H1 (cell line): ENCODE measurements at regions not wholly inside any gene's neighbourhood (a gene's known extent, or its start where the extent isn't known, plus 50 kb on each side); places are given as distances from the start of the nearest gene placed in this dataset.

Source experiments
- CTCF ChIA-PET: fragments of 300-600 bp; sonication (Branson Sonifier 250); formaldehyde crosslinking; loops from one replicate; lab custom pipeline; 2021; ENCODE audit not compliant: partially characterized antibody; lab: Charles Lee
- POLR2A ChIA-PET: fragments of 300-600 bp; sonication (Branson Sonifier 250); formaldehyde crosslinking; loops from one replicate; lab custom pipeline; 2021; ENCODE audit warnings: inconsistent platforms; ENCODE audit not compliant: partially characterized antibody; lab: Charles Lee
- DNase-seq, 2 experiments: peaks; one replicate each; pipeline versions ENCODE4 v3.0.0 to v3.0.0-alpha.2; 2010 to 2022; ENCODE audit warnings: low spot score in 2 of 2, low read depth in 1 of 2, mixed read lengths in 1 of 2
- FAIRE-seq: peaks from 2 replicates; lab custom pipeline; 2011; peaks lifted over from hg19 to GRCh38; lab: Jason Lieb, UNC
- H2AFZ ChIP-seq: 2 replicates; pipeline ENCODE4 v1.8.1; 2012; ENCODE audit warnings: low read length, inconsistent platforms
- H2AK5ac ChIP-seq: 2 replicates; pipeline ENCODE4 v1.6.1; 2013; ENCODE audit warnings: low read depth, low read length
- H2BK120ac ChIP-seq: replicated peaks from 2 replicates; pipeline ENCODE3; 2013; ENCODE audit warnings: low read depth, low read length, inconsistent platforms
- H2BK12ac ChIP-seq: 2 replicates; pipeline ENCODE4 v1.6.1; 2013; ENCODE audit warnings: low read depth, low read length
- H2BK15ac ChIP-seq: 2 replicates; pipeline ENCODE4 v1.6.1; 2013; ENCODE audit warnings: low read length
- H2BK20ac ChIP-seq: 2 replicates; pipeline ENCODE4 v1.6.1; 2013; ENCODE audit warnings: low read length
- H2BK5ac ChIP-seq: 2 replicates; pipeline ENCODE4 v1.6.1; 2013; ENCODE audit warnings: low read depth, low read length
- H3K14ac ChIP-seq: 2 replicates; pipeline ENCODE4 v1.6.1; 2013; ENCODE audit warnings: inconsistent platforms; ENCODE audit not compliant: insufficient read length
- H3K18ac ChIP-seq: 2 replicates; pipeline ENCODE4 v1.6.1; 2013; ENCODE audit warnings: low read length; ENCODE audit errors: extremely low read depth
- H3K23ac ChIP-seq: 2 replicates; pipeline ENCODE4 v1.6.1; 2013; ENCODE audit warnings: inconsistent platforms; ENCODE audit not compliant: insufficient read length
- H3K23me2 ChIP-seq: 2 replicates; pipeline ENCODE4 v1.6.1; 2013; ENCODE audit warnings: low read depth, low read length
- H3K27ac ChIP-seq: 2 replicates; pipeline ENCODE4 v1.6.1; 2011; ENCODE audit warnings: low read depth, low read length, inconsistent platforms
- H3K27me3 ChIP-seq, 4 experiments: replicated peaks in 1 of 4; 1 replicate in 1 of 4; 2 replicates in 3 of 4; pipeline versions ENCODE4 v1.6.1 to v1.8.1; 2011 to 2013; ENCODE audit warnings: low read length in 3 of 4, mild to moderate bottlenecking in 3 of 4, inconsistent platforms in 2 of 4, mixed read lengths in 2 of 4, moderate library complexity in 1 of 4; ENCODE audit not compliant: control insufficient read depth in 3 of 4, insufficient read depth in 3 of 4; ENCODE audit errors: extremely low read depth in 1 of 4
- H3K36me3 ChIP-seq, 4 experiments: 2 replicates each; pipeline versions ENCODE4 v1.6.1 to v1.8.1; 2011 to 2013; ENCODE audit warnings: mild to moderate bottlenecking in 4 of 4, low read length in 3 of 4, moderate library complexity in 2 of 4, control low read depth in 1 of 4, inconsistent platforms in 1 of 4; ENCODE audit not compliant: insufficient read depth in 4 of 4, control insufficient read depth in 2 of 4
- H3K4ac ChIP-seq: replicated peaks from 2 replicates; pipeline ENCODE3; 2013; ENCODE audit warnings: low read length, low read depth, mixed read lengths, inconsistent platforms; ENCODE audit not compliant: insufficient read length
- H3K4me1 ChIP-seq, 4 experiments: replicated peaks in 1 of 4; 1 replicate in 1 of 4; 2 replicates in 3 of 4; pipeline versions ENCODE4 v1.6.1 to v1.8.1; 2011 to 2013; ENCODE audit warnings: low read length in 3 of 4, inconsistent platforms in 2 of 4, mixed read lengths in 1 of 4; ENCODE audit not compliant: insufficient read depth in 4 of 4, control insufficient read depth in 3 of 4
- H3K4me2 ChIP-seq, 2 experiments: 2 replicates each; pipeline versions ENCODE4 v1.6.1 to v1.8.1; 2011 to 2013; ENCODE audit warnings: low read depth in 2 of 2, low read length in 2 of 2, control low read depth in 1 of 2, inconsistent platforms in 1 of 2, mild to moderate bottlenecking in 1 of 2; ENCODE audit not compliant: insufficient read depth in 1 of 2
- H3K4me3 ChIP-seq, 4 experiments: fragments of 200-600, 300-600 bp in 1 of 4; sonication (generic), shearing (Covaris generic), sonication (Bioruptor Twin) in 1 of 4; 2 replicates each; pipeline versions ENCODE4 v1.5.1 to v1.8.1; 2011 to 2016; ENCODE audit warnings: low read length in 4 of 4, low read depth in 3 of 4, control low read depth in 2 of 4, inconsistent platforms in 2 of 4, mild to moderate bottlenecking in 2 of 4, mixed read lengths in 1 of 4, moderate library complexity in 1 of 4; ENCODE audit not compliant: insufficient read depth in 2 of 4; ENCODE audit errors: extremely low read depth in 1 of 4
- H3K56ac ChIP-seq: replicated peaks from 2 replicates; pipeline ENCODE3; 2013; ENCODE audit warnings: low read depth, mild to moderate bottlenecking, mixed read lengths, low read length, inconsistent platforms; ENCODE audit not compliant: insufficient read length
- H3K79me1 ChIP-seq: 2 replicates; pipeline ENCODE4 v1.6.1; 2013; ENCODE audit warnings: low read depth, low read length, control low read depth
- H3K79me2 ChIP-seq, 2 experiments: 2 replicates each; pipeline versions ENCODE4 v1.6.1 to v1.8.1; 2012 to 2013; ENCODE audit warnings: low read length in 2 of 2, mild to moderate bottlenecking in 2 of 2, inconsistent platforms in 1 of 2; ENCODE audit not compliant: insufficient read depth in 2 of 2, control insufficient read depth in 1 of 2
- H3K9ac ChIP-seq, 4 experiments: replicated peaks in 1 of 4; 1 replicate in 1 of 4; 2 replicates in 3 of 4; pipeline versions ENCODE4 v1.6.1 to v1.8.1; 2011 to 2013; ENCODE audit warnings: low read depth in 3 of 4, low read length in 3 of 4, control low read depth in 2 of 4, mild to moderate bottlenecking in 2 of 4, moderate library complexity in 2 of 4, inconsistent platforms in 1 of 4; ENCODE audit errors: extremely low read depth in 1 of 4
- H3K9me3 ChIP-seq, 2 experiments: 2 replicates each; pipeline versions ENCODE4 v1.6.1 to v1.8.1; 2012 to 2013; ENCODE audit warnings: mild to moderate bottlenecking in 2 of 2, moderate library complexity in 2 of 2, control low read depth in 1 of 2, inconsistent platforms in 1 of 2, low read depth in 1 of 2, low read length in 1 of 2, mixed read lengths in 1 of 2; ENCODE audit not compliant: insufficient read depth in 2 of 2
- H4K20me1 ChIP-seq, 2 experiments: replicated peaks in 1 of 2; 2 replicates each; pipeline versions ENCODE3 to v1.8.1; 2011 to 2013; ENCODE audit warnings: inconsistent platforms in 2 of 2, low read length in 2 of 2, mild to moderate bottlenecking in 1 of 2; ENCODE audit not compliant: insufficient read depth in 2 of 2, control insufficient read depth in 1 of 2
- H4K5ac ChIP-seq: 2 replicates; pipeline ENCODE4 v1.6.1; 2013; ENCODE audit warnings: low read length, low read depth, mixed read lengths, inconsistent platforms; ENCODE audit not compliant: insufficient read length
- H4K8ac ChIP-seq: 2 replicates; pipeline ENCODE4 v1.8.0; 2013; ENCODE audit warnings: mild to moderate bottlenecking, moderate library complexity, low read length, inconsistent platforms; ENCODE audit not compliant: insufficient read depth; ENCODE audit errors: extremely low read depth
- H4K91ac ChIP-seq: replicated peaks from 2 replicates; pipeline ENCODE3; 2013; ENCODE audit warnings: low read length, mixed read lengths, inconsistent platforms; ENCODE audit not compliant: insufficient read length
- CBX5 ChIP-seq: fragments of 300-800, 300-1000 bp; sonication (generic); IDR thresholded peaks from 2 replicates; pipeline ENCODE4 v1.7.1; 2016; ENCODE audit warnings: antibody characterized with exemption, low read length, low read depth
- CTCF ChIP-seq, 3 experiments: IDR thresholded peaks; 1 replicate in 2 of 3; 2 replicates in 1 of 3; pipeline versions ENCODE4 v1.5.1 to v1.6.1; 2011; ENCODE audit warnings: low read length in 3 of 3, mild to moderate bottlenecking in 3 of 3, inconsistent platforms in 2 of 3, low read depth in 1 of 3, moderate library complexity in 1 of 3; ENCODE audit not compliant: insufficient read depth in 1 of 3; ENCODE audit errors: control extremely low read depth in 1 of 3
- EZH2 ChIP-seq: fragments of 200-600 bp; sonication (generic); IDR thresholded peaks from 2 replicates; pipeline ENCODE4 v1.7.1; 2012; ENCODE audit warnings: low read depth, mild to moderate bottlenecking, moderate library complexity, low read length, inconsistent platforms; ENCODE audit not compliant: severe bottlenecking
- JUN ChIP-seq: IDR thresholded peaks from 2 replicates; pipeline ENCODE4 v1.6.1; 2011; ENCODE audit warnings: low read depth, mild to moderate bottlenecking, improper control_type of control experiment, low read length
- NRF1 ChIP-seq: IDR thresholded peaks from 2 replicates; pipeline ENCODE4 v1.6.1; 2011; ENCODE audit warnings: mild to moderate bottlenecking, low read depth, low read length, improper control_type of control experiment
- RAD21 ChIP-seq, 2 experiments: IDR thresholded peaks in 1 of 2; conservative IDR thresholded peaks in 1 of 2; 2 replicates each; pipeline ENCODE4 v1.6.1; 2011; ENCODE audit warnings: low read depth in 2 of 2, low read length in 2 of 2, improper control_type of control experiment in 1 of 2, inconsistent platforms in 1 of 2, mild to moderate bottlenecking in 1 of 2, moderate library complexity in 1 of 2
- SIRT6 ChIP-seq: IDR thresholded peaks from one replicate; pipeline ENCODE4 v1.7.1; 2012; ENCODE audit warnings: low read length, inconsistent platforms
- SP2 ChIP-seq: IDR thresholded peaks from 2 replicates; pipeline ENCODE4 v1.6.1; 2012; ENCODE audit warnings: mild to moderate bottlenecking, low read length, inconsistent platforms
- WGBS, 2 experiments: shearing (Covaris generic) in 1 of 2; methylation state at CpG; one replicate each; pipeline versions ENCODE4 v1.1.6 to v1.1.7; 2013 to 2015; ENCODE audit warnings: low lambda C conversion rate in 2 of 2, mixed read lengths in 2 of 2, inconsistent platforms in 1 of 2, low coverage in 1 of 2, missing lambda C conversion rate in 1 of 2; ENCODE audit not compliant: insufficient replicate concordance in 2 of 2, insufficient coverage in 1 of 2, insufficient read length in 1 of 2; ENCODE audit errors: extremely low coverage in 1 of 2, missing lambda C conversion rate in 1 of 2; 5-methylcytosine and 5-hydroxymethylcytosine counted together

- DNase-seq (no peak), FAIRE-seq (no peak)
- ChIA-PET CTCF (interaction anchor here (1.2 to 5.3 kb wide), 3 partner anchors 57 to 208 kb away, joined by 3 to 28 read pairs (median 7); no protein-coding TSS in a partner anchor), POLR2A (interaction anchor here (1.0 kb wide), 1 partner anchor 84 kb away, joined by 3 read pairs; the partner anchor contains the start of gene RPS6KA4)
- H3K9ac ChIP-seq = no peak overlapping the region
- H3K4ac ChIP-seq = no peak overlapping the region
- H2BK120ac ChIP-seq = no peak overlapping the region
- H3K56ac ChIP-seq = no peak overlapping the region
- no peak overlapping the region for H2BK20ac ChIP-seq
- no peaks in the 10 kb centered on the region for H3K9me3 ChIP-seq
- no peak overlapping the region for H2AFZ ChIP-seq
- H3K18ac ChIP-seq = no peak overlapping the region
- H4K20me1 ChIP-seq = no peaks in the 10 kb centered on the region
- TF ChIP-seq RAD21 (IDR thresholded peaks at IDR 0.05 in 1 of 2, conservative IDR thresholded peaks at IDR 0.05 in 1 of 2; ENCODE audit: low read depth in 2 of 2, low read length in 2 of 2) (no peak), EZH2 (no peak), CBX5 (no peak), CTCF (IDR thresholded peaks at IDR 0.05; ENCODE audit: control extremely low read depth in 1 of 3, insufficient read depth in 1 of 3, low read depth in 1 of 3, low read length in 3 of 3) (no peak), JUN (no peak), NRF1 (no peak), SIRT6 (no peak), SP2 (no peak)
- H2BK5ac ChIP-seq = no peak overlapping the region
- H3K27ac ChIP-seq = no peak overlapping the region
- no peaks in the 10 kb centered on the region for H3K79me2 ChIP-seq
- 74 to 100% methylated on average over 1 to 5 of the region's 5 CpGs for WGBS, 2 experiments
- H4K5ac ChIP-seq = no peak overlapping the region
- no peak overlapping the region for H2BK15ac ChIP-seq
- peaks cover 0 to 4% (median 0%) of the 10 kb centered on the region in 4 experiments; a peak in 3 of 7 replicates for H3K27me3 ChIP-seq
- H3K4me2 ChIP-seq = no peak overlapping the region
- no peak overlapping the region for H2AK5ac ChIP-seq
- no peaks in the 10 kb centered on the region for H3K23me2 ChIP-seq
- no peak overlapping the region for H3K23ac ChIP-seq
- H3K4me1 ChIP-seq = peaks cover 0 to 2% (median 0%) of the 10 kb centered on the region in 4 experiments; a peak in 1 of 7 replicates
- H2BK12ac ChIP-seq = no peak overlapping the region
- no peak overlapping the region for H4K91ac ChIP-seq
- H3K79me1 ChIP-seq = no peaks in the 10 kb centered on the region
- H4K8ac ChIP-seq = no peak overlapping the region
- no peak overlapping the region for H3K4me3 ChIP-seq
- no peaks in the 10 kb centered on the region for H3K36me3 ChIP-seq
- no peak overlapping the region for H3K14ac ChIP-seq
These were observed 84.0 kb downstream of the RPS6KA4 start for GRCh38 chr11:64443001-64443400.
